ENCODE measurements at regions not wholly inside any gene's neighbourhood (a gene's known extent, or its start where the extent isn't known, plus 50 kb on each side); places are given as distances from the start of the nearest gene placed in this dataset.

GRCh38 chr1:87173231-87173630, 155.4 kb upstream of the LMO4 start:
- TF ChIP-seq POLR2A (IDR thresholded peaks at IDR 0.05) (no peak), CTCF (IDR thresholded peaks at IDR 0.05) (no peak), POLR2AphosphoS5 (IDR thresholded peaks at IDR 0.05) (no peak), EP300 (IDR thresholded peaks at IDR 0.05) (no peak)
